Esophagus squamous epithelium (tissue), 5 donors: ENCODE measurements at regions not wholly inside any gene's neighbourhood (a gene's known extent, or its start where the extent isn't known, plus 50 kb on each side); places are given as distances from the start of the nearest gene placed in this dataset.

Experiments
- DNase-seq: peaks from one replicate; lab custom pipeline; 2025; lab: John Stamatoyannopoulos, UW
- H3K27ac ChIP-seq, 4 donors: fragments of 200-600 bp; sonication (generic); one replicate each; pipeline ENCODE4 v1.5.1; 2016 to 2019; ENCODE audit warnings: mild to moderate bottlenecking in 1 of 4
- H3K27me3 ChIP-seq, 4 donors: fragments of 200-600 bp; sonication (generic); 1 replicate in 3 of 4; 2 replicates in 1 of 4; pipeline versions ENCODE4 v1.5.1 to v1.6.0; 2017 to 2021; ENCODE audit warnings: antibody characterized with exemption in 1 of 4
- H3K36me3 ChIP-seq, 3 donors: fragments of 200-600 bp; sonication (generic); one replicate each; pipeline ENCODE4 v1.5.1; 2016 to 2019
- H3K4me1 ChIP-seq, 3 donors: fragments of 200-600 bp; sonication (generic); one replicate each; pipeline ENCODE4 v1.5.1; 2017 to 2019
- H3K4me3 ChIP-seq, 4 donors: fragments of 200-600 bp; sonication (generic); 1 replicate in 3 of 4; 2 replicates in 1 of 4; pipeline ENCODE4 v1.5.1; 2016 to 2019; ENCODE audit warnings: mild to moderate bottlenecking in 2 of 4, moderate library complexity in 1 of 4
- H3K9me3 ChIP-seq, 3 donors: fragments of 200-600 bp; sonication (generic); one replicate each; pipeline ENCODE4 v1.5.1; 2016 to 2019
- POLR2A ChIP-seq, 4 donors: fragments of 450-650 bp; IDR thresholded peaks; one replicate each; pipeline ENCODE4 v1.6.1; 2017; ENCODE audit warnings: antibody characterized with exemption in 4 of 4, mild to moderate bottlenecking in 4 of 4, moderate library complexity in 3 of 4
- WGBS, 2 donors: methylation state at CpG; one replicate each; pipeline ENCODE4 v1.1.5; 2018; 5-methylcytosine and 5-hydroxymethylcytosine counted together
- intact Hi-C: fragments of 100-400 bp; cut with DNase I; formaldehyde crosslinking; loops from one replicate; pipeline ENCODE4 v1.15.0; 2022
- TF ChIP-seq, protein P1 (sequence below), 6 experiments: fragments of 450-650 bp in 4 of 6; fragments of 200-600 bp in 2 of 6; sonication (generic) in 2 of 6; IDR thresholded peaks; one replicate each; pipeline ENCODE4 v1.5.1; 2016 to 2019; ENCODE audit warnings: antibody characterized with exemption in 6 of 6, mild to moderate bottlenecking in 4 of 6, moderate library complexity in 4 of 6
- donor health status: DM: yes; HTN: yes; CAD: no.

- Histone ChIP-seq H3K27ac (no peak overlapping the region), H3K4me1 (peaks cover 0 to 5% (median 0%) of the 10 kb centered on the region in 3 donors), H3K9me3 (no peaks in the 10 kb centered on the region), H3K4me3 (no peak overlapping the region), H3K27me3 (no peaks in the 10 kb centered on the region), H3K36me3 (no peaks in the 10 kb centered on the region)
- 91 to 94% methylated on average over 2 of the region's 2 CpGs for WGBS, 2 donors
- intact Hi-C loops = no loop called here
- TF ChIP-seq POLR2A (IDR thresholded peaks at IDR 0.05) = no peak
- TF ChIP-seq, protein P1, sequence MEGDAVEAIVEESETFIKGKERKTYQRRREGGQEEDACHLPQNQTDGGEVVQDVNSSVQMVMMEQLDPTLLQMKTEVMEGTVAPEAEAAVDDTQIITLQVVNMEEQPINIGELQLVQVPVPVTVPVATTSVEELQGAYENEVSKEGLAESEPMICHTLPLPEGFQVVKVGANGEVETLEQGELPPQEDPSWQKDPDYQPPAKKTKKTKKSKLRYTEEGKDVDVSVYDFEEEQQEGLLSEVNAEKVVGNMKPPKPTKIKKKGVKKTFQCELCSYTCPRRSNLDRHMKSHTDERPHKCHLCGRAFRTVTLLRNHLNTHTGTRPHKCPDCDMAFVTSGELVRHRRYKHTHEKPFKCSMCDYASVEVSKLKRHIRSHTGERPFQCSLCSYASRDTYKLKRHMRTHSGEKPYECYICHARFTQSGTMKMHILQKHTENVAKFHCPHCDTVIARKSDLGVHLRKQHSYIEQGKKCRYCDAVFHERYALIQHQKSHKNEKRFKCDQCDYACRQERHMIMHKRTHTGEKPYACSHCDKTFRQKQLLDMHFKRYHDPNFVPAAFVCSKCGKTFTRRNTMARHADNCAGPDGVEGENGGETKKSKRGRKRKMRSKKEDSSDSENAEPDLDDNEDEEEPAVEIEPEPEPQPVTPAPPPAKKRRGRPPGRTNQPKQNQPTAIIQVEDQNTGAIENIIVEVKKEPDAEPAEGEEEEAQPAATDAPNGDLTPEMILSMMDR (IDR thresholded peaks at IDR 0.05) = no peak
- DNase-seq = no peak
Observed at GRCh38 chr3:30203301-30203700, 403.1 kb upstream of the TGFBR2 start.

DNA sequence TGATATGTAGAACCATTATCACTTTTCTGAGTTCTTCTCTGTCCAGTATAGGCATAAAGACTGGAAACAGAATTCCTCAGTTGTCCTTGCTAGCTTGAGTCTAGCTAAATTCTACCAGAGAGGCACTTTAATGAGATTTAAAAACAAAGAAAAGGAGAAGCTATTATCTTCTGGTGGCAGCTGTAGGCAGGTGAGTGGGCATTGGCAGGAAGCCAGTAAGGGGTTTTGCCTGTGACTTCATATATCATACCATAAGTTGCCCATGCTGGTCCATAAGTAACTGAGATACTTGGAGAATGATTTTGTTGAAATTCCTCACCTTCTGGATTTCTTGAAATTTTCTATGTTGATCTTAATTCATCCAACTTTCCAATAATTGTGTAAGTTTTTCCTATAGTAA, 402.3 kb upstream of the TGFBR2 start:
- peaks cover 0 to 4% (median 0%) of the 10 kb centered on the region in 3 donors for H3K4me1 ChIP-seq
- H3K27ac ChIP-seq = no peak overlapping the region
- TF ChIP-seq POLR2A (IDR thresholded peaks at IDR 0.05) = no peak
- TF ChIP-seq, protein P1 (IDR thresholded peaks at IDR 0.05) = no peak
- no peak for DNase-seq
- no peaks in the 10 kb centered on the region for H3K9me3 ChIP-seq
- H3K36me3 ChIP-seq = no peaks in the 10 kb centered on the region
- intact Hi-C loops = no loop called here
- no peaks in the 10 kb centered on the region for H3K27me3 ChIP-seq
- no peak overlapping the region for H3K4me3 ChIP-seq

DNA sequence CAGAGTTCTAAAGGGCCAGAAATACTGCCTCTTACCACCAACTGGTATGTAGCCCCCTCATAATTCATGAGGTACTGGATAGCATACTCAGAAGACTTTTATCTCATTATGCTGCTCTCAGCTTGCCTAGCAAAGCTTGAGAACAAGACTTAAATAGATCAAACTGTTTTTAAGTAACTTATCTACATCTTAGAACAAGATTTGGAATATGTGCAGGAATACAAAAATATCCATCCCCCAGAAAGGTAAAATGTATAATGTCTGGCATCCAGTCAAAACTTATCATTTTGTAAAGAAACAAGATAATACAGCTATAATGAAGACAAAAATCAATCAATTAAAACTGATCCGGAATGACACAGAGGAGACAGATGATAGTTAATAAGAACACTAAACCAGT, 400.4 kb upstream of the TGFBR2 start:
- H3K27me3 ChIP-seq = no peaks in the 10 kb centered on the region
- no peaks in the 10 kb centered on the region for H3K36me3 ChIP-seq
- H3K4me1 ChIP-seq = no peaks in the 10 kb centered on the region
- H3K9me3 ChIP-seq = no peaks in the 10 kb centered on the region
- no peak for DNase-seq
- 81 to 100% methylated on average over 1 of the region's 1 CpG for WGBS, 2 donors
- no peak overlapping the region for H3K27ac ChIP-seq
- no peak overlapping the region for H3K4me3 ChIP-seq
- no peak for TF ChIP-seq POLR2A (IDR thresholded peaks at IDR 0.05)
- TF ChIP-seq, protein P1 (IDR thresholded peaks at IDR 0.05) = no peak
- intact Hi-C loops = no loop called here

DNA sequence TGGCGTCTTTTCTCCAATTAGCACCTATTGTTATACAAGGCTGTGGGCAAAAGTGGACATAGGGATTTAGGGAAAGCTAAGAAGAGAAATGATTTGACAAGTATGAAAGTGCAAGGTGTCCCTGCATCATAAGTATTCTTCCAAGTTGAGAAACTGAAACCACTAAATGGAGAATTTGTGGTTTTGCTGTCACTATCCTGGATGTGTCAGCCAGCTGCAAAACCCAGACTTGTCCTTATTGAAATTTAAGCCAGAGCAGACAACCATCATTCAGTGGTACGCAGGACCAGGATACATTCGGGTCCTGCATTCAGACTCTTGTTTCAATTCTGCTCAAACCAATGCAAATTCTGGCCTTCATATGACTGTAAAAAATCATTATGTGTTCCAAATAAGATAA, 384.8 kb upstream of the TGFBR2 start:
- Histone ChIP-seq H3K27ac (no peak overlapping the region), H3K27me3 (no peaks in the 10 kb centered on the region), H3K36me3 (no peaks in the 10 kb centered on the region), H3K9me3 (no peaks in the 10 kb centered on the region), H3K4me1 (no peaks in the 10 kb centered on the region), H3K4me3 (no peak overlapping the region)
- TF ChIP-seq, protein P1 (IDR thresholded peaks at IDR 0.05) = no peak
- TF ChIP-seq POLR2A (IDR thresholded peaks at IDR 0.05) = no peak
- intact Hi-C loops = no loop called here
- no peak for DNase-seq
- 65 to 90% methylated on average over 3 of the region's 3 CpGs for WGBS, 2 donors

- Histone ChIP-seq H3K27me3 (no peaks in the 10 kb centered on the region), H3K9me3 (no peaks in the 10 kb centered on the region), H3K4me1 (peaks cover 0 to under 1% (median 0%) of the 10 kb centered on the region in 3 donors), H3K4me3 (no peak overlapping the region), H3K36me3 (no peaks in the 10 kb centered on the region), H3K27ac (no peak overlapping the region)
- TF ChIP-seq POLR2A (IDR thresholded peaks at IDR 0.05) = no peak
- TF ChIP-seq, protein P1 (IDR thresholded peaks at IDR 0.05) = no peak
- no peak for DNase-seq
- 57 to 62% methylated on average over 2 of the region's 2 CpGs for WGBS, 2 donors
- intact Hi-C loops = no loop called here
Observed at GRCh38 chr3:30222441-30222840, 384.0 kb upstream of the TGFBR2 start.
